Kidney glomerular epithelial cell (primary cell): ENCODE measurements at regions not wholly inside any gene's neighbourhood (a gene's known extent, or its start where the extent isn't known, plus 50 kb on each side); places are given as distances from the start of the nearest gene placed in this dataset.
"Not testable (repeated sequence)": the region's sequence is repeated elsewhere in the genome, so short reads cannot be mapped to it uniquely, and the experiment has no call there.

Experiments used
- DNase-seq: peaks from one replicate; lab custom pipeline; 2025; lab: John Stamatoyannopoulos, UW

DNA sequence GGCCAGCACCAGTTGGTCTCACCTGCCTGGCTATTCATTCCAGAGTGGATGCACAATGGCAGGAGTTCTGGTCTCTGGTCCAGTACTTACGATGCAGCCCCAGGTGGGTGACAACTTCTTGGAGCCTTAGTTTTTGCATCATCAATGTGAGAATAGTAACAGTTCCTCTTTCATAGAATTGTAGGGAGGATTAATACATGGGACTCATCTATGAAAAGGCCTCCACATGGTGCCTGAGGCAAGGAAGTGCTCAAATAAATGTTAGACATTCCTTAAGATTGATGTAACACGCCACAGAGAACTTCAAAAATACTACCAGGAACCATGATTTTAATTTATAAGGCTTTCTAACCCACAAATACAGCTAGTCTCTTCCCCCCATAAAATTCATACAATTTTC lies 120.1 kb upstream of the CHST15 start:
- DNase-seq: no peak

DNA sequence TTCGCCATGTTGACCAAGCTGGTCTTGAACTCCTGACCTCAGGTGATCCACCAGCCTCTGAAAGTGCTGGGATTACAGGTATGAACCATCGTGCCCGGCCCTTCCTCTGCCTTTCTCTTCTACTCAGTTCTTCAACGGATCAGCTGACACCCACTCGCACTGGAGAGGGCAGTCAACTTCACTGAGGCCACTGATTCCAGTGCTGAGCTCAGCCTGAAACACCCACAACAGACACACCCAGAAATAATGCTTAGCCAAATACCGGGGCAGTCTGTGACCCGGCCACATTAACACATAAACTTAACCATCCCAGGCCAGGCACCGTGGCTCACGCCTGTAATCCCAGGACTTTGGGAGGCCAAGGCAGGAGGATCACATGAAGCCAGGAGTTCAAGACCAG lies 119.3 kb upstream of the CHST15 start:
- no peak for DNase-seq

DNA sequence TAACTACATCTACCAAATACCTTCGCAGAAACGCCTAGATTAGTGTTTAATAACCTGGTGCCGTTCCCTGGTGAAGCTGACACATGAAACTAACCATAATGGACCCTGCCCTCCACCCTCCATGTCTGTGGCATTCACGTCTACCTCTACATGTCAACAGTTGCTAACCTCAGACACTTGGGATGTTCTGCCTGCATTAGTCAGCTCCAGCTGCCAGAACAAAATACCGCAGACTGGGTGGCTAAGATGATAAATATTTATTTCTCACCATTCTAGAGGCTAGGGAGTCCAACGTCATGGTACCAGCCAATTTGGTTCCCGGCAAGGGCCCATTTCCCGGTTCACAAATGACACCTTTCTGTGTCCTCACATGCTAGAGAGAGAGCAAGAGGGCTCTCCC lies 118.5 kb upstream of the CHST15 start:
- no peak for DNase-seq

DNA sequence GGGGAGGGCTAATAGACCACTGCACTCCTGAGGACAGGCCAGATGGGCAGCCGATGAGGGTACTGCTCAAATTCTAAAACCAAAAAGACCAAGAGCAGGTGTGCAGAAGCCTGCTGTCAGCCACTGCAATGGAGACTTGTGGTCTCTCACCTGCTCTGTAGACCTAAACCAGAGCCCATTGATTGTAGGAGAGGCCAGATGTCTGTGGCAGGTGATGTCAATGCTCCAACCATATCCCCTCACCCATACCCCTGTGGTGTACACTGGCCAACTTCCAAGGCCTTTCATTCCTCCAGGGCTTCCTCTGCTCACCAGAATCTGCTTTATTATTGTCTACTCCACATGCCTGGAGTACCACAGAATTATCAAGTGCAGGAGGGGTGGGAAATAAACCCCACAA lies 116.9 kb upstream of the CHST15 start:
- no peak for DNase-seq

DNA sequence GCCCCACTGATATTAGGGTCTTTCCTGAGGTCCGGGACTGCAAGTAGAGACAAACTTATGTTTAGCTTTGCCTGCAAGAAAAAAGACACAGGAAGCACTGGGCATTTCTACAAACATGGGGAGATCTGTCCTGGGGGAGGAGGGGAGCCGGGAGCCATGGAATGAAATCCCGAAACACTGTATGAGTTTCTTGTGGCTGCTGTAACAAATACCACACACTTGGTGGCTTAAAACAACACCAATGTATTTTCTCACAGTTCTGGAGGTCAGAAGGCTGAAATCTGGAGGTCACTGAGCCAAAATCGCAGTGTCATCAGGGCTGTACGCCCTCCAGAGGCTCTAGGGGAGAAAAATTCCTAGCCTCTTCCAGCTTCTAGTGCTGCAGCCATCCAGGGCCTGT lies 114.0 kb upstream of the CHST15 start:
- DNase-seq: no peak

DNA sequence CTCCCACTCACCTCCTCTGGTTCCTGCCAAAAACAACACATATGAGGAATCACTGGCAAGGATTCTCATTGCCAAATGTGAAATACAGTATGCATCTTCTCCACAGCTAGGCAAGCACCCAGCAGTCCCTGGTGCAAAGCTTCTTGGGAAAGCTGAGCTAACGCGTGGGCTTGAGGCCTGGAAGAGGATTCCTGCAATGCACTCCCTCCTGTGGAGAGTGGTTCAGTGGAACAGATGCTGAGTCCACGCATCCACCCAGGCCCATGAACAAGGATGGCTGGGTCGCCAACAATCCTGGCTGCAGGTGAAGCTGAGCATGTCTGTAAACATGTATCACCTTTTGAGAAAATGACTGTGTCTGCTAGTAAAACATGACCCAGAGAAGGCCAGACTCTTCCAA lies 113.2 kb upstream of the CHST15 start:
- no peak for DNase-seq

DNA sequence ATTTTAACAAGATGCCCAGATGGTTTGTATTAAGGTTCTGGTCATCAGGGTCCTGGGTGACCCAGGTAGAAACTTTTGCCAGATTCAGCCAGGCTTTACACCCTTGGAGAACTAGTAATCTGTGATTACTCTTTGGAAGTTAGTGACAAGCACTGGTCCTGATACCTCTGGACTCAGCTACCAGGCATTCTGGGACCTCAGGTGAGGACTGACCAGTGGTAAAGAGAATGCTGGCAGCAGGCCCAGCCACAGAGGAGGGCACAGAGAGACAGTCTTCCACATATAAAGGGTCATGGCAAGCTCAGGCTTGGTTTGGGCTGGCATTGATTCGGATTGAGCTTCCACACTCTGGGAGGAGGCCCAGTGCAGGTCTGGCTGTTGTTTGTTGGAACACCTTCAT lies 112.0 kb upstream of the CHST15 start:
- no peak for DNase-seq

DNA sequence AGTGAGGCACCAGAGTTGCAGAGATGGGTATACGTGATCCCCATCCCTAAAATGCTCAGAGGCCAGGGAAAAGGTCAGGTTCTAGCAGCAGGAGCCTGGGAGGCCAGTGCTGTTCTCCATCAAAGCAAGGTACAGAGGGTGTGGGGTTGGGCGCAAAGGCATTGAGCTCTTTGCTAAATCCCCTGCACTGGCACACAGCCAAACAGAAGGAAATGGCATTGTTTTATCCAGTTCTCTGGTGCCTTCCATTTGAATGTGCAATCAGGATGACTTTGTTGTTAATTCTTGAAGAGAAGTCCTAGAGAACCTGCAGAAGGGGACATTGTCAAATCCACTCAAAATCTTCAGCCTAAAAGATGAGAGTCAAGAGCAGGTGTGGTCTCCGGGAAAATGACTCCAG lies 111.3 kb upstream of the CHST15 start:
- DNase-seq: no peak

DNA sequence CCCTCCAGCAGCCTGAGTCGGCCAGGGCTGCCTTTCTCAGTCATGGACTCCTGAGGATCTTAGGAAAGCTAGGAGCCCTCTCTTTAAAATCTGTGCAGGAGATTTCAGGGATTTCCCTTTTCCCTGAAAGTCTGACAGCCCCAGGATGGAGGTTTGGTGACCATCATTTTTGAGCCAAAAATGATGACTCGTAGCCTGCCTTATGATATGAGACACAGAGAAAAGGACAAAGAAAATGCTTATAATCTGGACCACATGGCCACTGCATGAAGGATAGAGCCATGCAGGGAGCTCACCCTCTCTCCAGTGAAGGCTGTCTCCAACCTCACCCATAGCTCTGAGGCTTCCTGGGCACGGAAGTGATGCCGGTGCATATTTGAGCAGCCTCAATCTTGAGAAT lies 106.6 kb upstream of the CHST15 start:
- no peak for DNase-seq

DNA sequence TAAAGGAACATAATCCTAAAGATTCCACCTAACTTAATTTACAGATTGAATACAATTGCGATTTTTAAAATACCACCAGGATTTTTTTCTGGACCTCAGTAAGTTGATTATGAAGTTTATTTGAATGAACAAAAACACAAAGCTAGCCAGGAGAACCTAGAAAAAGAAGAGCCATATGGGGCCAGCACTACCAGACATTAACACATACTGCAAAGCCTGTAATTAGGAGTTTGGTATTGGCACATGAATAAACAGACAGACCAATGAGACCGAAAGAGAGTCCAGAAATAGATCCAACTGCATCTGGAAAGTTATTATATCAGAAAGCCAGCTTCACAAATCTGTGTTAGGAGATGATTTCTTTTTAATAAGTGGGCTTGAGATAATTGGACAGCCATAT lies 105.5 kb upstream of the CHST15 start:
- DNase-seq: no peak

DNA sequence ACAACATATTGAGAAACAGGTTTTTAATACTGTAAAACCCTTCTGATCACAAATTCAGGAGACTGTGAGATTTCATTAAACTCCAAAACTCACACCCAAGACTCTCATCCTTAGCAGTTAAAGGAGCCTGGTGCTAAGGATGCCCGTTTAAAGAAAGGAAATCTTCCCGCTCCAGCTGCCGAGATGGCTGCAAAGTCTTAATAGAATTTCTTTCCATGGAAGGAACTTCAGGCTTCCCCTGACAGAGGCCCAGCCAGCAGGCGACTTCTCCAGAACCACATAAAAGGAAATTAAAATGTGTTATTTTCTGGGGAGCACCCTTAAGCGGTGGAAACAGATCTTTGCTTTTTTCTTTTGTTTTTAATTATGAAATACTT lies 104.7 kb upstream of the CHST15 start:
- no peak for DNase-seq

DNA sequence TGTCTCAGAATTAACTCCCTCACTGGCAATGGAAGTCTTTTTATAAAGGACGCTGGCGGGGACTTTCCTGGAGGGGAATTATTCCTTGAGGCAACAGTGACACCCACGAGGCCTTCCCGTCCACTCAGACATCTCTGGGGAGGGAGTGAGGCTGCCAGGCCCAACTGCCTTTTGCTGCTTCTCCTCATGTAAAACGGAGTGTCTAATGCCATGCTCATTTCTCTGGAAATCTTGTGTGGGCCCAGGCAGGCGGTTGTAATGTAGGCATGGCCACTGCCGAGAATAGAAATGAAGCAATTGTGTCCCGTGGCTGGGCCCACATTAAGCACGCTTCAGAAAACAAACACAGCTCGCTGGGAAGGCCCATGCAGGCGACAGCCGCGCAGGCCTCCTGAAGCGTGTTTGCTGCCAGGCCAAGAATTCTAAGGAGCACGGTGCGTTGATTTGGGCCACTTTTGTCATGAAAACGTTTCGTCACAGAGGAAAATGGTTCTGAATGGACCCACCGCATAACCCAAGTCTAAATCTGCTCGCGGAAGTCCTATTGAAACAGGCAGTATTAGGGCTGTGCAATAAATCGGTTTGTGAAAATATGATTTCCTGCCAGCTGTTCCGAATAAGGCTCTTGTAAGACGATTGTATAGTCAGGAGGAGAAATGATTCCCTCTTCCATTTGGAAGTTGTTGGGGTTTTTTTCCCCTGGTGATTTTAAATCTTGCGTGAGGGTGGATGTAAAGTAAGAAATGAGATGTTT lies 104.2 kb upstream of the CHST15 start:
- no peak for DNase-seq

DNA sequence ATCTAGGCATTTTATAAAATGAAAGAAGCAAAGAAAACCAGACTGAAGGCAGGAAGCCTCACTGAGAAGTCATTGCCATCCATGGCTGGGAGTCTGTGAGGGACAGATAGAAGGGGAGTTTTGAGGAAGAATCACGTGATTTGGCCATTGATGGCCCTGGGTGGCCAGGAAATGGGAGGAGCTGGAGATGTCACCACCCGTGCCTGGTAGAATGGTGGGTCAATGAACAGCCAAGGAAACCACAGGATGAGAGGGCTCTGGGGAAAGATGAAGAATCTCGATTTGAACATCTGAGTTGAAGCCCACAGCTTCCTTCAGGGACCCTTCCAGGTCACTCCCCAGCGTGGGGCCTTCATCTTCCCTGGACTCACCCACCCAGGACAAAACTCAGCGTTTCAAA lies 103.3 kb upstream of the CHST15 start:
- DNase-seq: no peak

DNA sequence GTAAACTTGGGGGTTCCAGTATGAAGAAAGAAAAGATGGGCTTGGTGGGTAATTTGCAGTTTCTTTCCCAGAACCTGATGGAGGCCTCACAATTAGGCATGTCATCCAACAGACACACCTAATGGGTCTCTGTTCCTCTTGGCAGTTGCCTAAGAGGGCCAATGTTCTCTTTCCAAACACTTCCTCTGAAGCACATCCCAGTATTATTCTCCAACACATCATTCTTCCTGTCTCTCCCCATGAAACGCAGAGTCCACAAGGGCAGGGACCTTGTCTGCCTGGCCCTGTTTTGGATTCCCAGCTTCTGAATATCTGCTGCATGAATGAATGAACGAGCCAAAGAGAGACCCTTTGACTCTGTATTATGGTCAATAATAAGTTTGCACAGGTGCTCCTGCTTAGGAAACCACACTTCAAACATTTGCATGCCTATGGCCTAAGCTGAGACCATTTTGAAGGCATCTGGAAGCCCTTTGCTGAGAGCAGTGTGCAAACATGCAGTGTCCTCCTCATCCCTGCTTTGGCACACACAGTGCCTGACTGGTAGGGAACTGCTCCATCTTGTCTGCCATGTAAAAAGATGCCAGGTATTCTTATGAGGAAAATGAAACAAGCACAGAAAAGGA lies 100.9 kb upstream of the CHST15 start:
- no peak for DNase-seq

DNA sequence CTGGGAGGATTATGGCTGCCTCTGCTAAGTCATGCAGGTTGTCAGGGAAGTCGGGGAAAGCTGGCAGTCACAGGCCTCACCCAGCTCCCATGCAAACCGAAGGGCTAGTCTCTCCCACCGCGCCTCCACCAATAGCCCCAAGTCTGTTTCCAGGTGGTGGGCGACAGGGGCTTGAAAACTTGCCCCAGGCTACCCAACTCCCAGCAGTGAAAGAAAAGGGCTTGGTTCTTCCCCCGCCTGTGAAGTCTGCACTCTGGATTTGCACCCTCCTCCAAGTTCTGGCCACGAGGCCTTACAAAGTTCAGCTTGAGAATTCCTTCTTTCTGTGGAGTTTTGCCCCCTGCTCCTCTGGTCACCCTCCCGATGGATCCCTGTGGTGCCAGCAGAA lies 99.9 kb upstream of the CHST15 start:
- DNase-seq: no peak

DNA sequence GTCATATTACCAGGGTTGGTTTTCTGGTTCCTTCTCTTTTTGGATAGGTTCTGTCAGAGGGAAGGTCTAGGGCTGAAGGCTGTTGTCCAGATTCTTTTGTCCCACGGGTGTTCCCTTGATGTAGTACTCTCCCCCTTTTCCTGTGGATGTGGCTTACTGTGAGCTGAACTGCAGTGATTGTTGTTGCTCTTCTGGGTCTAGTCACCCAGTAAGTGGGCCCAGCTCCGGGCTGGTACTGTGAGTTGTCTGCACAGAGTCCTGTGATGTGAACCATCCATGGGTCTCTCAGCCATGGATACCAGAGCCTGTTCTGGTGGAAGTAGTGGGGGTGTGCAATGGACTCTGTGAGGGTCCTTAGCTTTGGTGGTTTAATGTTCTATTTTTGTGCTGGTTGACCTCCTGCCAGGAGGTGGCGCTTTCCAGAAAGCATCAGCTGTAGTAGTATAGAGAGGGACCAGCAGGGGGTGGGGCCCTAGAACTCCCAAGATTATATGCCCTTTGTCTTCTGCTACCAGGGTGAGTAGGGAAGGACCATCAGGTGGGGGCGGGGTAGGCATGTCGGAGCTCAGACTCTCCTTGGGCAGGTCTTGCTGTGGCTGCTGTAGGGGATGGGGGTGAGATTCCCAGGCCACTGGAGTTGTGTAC lies 99.4 kb upstream of the CHST15 start:
- DNase-seq: not testable (repeated sequence)

DNA sequence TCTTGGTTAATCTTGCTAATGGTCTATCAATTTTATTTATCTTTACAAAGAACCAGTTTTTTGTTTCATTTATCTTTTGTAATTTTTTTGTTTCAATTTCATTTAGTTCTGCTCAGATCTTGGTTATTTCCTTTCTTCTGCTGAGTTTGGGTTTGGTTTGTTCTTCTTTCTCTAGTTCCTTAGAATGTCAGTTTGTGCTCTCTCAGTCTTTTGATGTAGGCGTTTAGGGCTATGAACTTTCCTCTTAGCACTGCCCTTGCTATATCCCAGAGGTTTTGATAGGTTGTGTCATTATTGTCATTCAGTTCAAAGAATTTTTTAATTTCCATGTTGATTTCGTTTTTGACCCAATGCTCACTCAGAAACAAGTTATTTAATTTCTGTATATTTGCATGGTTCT lies 97.1 kb upstream of the CHST15 start:
- DNase-seq: not testable (repeated sequence)

DNA sequence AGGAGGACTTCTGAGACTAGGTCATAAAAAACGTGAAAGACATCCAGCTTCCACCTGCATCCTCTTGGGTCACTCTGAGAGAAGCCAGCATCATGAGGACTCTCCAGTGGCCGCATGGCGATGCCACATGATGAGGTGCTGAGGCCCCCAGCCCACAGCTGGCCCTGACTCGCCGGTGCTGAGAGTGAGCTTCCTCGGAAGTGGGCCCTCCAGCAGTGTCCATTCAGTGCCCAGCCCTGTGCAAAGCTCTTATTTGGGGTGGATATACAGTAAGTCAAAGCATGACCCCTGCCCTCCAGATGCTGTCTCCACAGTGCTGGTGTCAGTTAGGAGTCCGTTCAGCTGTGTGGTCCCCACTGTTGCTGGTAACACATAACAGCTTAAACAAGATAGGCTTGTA lies 93.6 kb upstream of the CHST15 start:
- no peak for DNase-seq

DNA sequence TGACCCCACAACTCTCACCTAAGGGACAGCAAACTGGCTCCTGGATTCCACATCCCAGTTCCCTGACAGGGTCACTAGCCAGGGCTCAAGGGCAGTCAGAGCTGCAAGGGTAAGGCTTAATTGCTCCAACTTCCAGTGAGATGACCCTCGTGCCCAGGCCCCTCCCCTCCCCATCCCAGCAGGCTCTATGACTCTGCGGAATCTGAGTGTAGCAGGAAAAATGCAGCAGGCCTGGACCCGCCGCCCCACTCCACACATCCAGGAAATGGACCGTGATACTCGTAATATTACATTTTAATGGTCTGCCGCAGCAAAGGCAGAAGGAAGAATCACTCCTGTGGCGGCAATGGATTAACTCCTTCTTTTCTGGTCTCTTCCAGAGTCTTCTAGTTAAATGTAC lies 91.7 kb upstream of the CHST15 start:
- no peak for DNase-seq

DNA sequence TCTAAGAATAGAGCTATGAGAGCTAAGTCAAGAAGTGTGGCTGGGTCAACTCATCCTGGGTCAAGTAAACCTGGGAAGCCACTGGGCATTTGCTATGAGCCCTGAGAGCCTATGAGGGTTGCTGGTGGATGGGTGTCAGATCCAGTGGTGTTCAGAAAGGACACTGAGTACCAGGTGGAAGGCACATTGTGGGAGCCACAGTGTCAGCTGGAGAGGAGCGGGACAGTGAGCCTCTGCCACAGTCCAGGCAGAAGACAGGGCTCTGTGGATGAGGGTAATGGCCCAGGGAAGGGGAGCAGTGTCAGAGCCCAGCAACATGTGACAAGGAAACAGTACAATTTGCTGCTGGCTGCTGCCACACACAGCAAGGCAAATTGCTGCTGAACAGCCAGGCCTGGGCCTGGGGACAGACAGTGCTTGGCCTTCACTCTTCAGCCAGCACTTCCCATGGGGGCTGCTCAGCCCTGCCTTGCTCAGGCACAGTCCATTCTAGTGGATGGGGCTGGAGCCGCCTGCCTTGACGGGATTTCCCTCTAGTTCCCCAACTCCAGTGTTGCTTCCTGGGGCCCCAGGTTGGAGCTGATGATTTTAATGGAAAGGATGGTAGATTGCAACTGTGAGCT lies 90.9 kb upstream of the CHST15 start:
- DNase-seq: no peak

DNA sequence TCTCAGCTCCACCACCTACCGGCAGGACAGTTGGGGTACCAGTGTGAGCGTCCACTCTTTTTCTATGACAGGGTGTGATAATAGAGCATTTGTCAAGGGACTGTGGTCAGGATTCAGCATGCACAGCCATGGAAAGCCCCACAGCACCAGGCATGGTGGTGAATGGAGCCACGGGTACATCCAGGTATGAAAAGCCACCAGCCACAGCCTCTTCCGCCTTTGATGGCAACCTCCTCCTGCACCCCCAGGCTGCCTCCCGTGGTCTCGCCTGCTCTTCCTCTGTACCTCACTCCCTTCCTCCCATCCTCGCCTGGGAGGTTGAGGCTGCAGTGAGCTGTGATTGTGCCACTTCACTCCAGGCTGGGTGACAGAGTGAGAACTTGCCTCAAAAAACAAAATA lies 90.2 kb upstream of the CHST15 start:
- no peak for DNase-seq

DNA sequence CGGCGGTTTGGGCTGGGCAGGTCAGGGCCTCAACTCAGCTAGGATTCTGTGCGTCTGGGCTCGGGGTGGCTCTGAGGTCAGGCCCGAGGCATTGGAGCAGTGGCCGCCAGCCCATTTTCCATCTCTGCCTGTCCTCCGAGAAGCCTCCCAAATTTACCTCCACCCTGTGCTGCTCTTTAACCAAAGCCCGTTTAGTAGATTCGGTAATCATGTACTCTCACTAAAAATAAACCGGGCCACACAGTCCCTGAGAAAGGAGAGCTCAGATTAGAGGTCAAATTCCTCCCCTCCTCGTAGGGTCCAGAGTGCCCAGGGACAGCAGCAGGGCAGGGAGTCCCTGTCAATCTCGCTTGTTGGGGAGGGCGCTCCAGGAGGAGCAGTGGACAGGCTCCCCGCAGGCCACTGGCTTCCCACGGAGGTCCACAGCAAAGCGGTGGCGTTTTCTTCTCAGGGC lies 88.7 kb upstream of the CHST15 start:
- no peak for DNase-seq

DNA sequence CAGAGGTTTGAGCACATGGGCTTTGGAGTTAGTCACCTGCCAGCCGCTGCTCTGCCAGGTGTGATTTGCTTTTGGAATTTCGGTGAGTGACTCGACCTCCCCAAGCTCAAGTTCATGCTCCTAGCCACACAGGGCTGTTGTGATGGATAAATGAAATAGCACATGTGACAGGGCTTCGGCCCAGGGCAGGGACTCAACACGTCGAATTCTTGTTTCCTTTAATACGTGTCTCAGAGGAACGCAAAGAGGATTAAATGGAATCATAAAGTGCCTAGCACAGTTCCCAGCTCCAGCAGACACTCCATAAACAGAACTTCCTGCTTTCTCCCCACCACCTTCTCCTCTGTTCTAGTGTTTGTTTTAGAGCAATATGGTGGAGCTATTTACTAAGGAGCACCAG lies 88.3 kb upstream of the CHST15 start:
- no peak for DNase-seq
